ENCODE measurements at regions not wholly inside any gene's neighbourhood (a gene's known extent, or its start where the extent isn't known, plus 50 kb on each side); places are given as distances from the start of the nearest gene placed in this dataset.

GRCh38 chr2:67516899-67517530 is 119.9 kb downstream of the ETAA1 start:
- no peak for DNase-seq (ENCODE audit: low spot score)

DNA sequence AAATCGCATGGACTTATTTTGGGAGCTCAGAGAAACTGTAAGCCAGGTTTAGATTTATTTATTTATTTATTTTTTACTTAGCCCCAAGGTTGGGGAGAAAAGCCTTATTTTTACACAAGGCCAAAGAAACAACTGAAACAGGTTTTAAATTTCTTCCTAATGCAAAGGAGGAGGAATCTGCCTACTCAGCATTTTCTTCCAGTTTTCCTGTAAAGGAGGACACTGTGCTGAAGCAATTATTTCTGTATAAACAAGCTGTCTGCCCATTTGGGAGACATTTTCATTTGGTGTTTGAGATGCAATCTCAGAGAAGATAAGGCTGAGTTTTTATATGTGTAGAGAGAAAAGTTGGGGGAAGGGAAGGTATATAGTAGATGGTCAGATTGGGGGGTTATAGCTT is 125.0 kb downstream of the ETAA1 start:
- no peak for DNase-seq (ENCODE audit: low spot score)

DNA sequence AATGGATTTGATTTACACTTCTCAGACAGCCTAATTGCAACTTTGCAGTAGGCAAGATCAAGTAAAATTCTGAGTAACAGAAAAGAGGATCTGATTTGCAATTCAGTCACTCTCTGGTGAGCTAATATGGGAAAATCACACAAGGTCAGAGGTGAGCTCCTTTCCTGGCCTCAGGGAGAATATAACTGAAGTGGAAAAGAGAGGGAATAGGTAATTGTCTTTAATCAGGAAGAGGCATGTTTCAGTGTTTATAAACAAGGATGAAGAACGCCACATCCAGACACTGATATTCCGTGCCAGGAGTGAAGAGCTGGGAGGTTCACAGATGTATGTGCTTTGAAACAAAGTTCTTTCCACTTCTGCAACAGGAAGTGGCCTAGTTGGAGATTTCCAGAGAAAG is 127.1 kb downstream of the ETAA1 start:
- DNase-seq (ENCODE audit: low spot score): no peak

DNA sequence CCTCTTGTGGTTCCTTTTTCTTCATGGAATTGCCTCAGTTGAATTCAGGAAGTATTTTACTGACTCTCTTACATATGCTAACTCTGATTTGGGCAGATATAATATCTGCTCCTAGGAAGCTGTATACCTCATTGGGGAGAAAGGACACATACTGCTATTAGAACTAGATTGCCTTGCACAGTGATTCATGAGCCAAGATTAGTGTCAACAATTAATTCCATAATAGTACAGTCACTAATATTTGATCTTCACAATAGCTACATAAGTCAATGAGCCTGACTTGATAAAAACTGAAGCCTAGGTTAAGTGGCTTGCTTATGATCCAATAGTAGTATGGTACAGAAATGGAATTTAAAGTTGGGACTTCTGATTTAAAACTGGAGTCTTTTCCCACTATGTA is 127.6 kb downstream of the ETAA1 start:
- DNase-seq (ENCODE audit: low spot score): no peak

DNA sequence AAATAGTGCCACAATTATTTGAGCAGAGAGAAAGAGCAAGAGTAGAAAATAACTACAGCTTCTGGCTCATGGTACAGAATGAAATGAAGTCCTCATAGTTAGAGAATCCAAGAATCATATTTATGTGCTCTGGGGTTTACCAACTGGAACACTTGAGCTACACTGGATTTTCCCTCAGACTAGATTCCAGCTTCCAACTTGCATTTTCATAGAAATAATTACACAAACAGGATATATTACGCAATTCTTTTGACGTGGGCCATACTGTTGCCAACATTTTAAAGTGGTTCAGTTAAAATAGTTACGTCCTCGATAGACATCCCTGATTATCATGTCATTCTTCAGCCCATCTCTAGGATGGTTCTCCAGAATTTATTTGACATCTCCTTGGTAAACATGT is 129.2 kb downstream of the ETAA1 start:
- DNase-seq (ENCODE audit: low spot score): no peak

GRCh38 chr2:67528320-67528719 is 131.2 kb downstream of the ETAA1 start:
- no peak for DNase-seq (ENCODE audit: low spot score)

DNA sequence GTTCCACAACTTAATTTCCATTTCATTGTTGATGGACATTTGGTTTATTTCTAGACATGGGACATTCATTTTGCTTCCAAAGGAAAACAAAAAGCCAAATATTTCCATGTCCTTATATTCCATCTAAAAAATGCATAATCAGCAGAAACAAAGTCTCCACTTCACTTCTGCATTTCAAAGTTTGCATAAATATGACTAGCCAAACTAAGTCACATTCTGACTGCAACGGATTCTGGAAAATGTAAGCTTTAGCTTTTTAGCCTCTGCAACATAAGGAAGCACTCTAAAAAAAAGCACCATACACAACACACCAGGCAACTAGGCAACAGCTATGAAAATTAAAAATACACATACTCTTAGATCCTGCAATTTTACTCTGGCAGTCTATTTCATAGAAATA is 135.3 kb downstream of the ETAA1 start:
- no peak for DNase-seq (ENCODE audit: low spot score)

- DNase-seq (ENCODE audit: low spot score): no peak
Measured at GRCh38 chr2:67534745-67535144, 137.6 kb downstream of the ETAA1 start.

GRCh38 chr2:67540962-67541361 is 143.8 kb downstream of the ETAA1 start:
- DNase-seq (ENCODE audit: low spot score): no peak

GRCh38 chr2:67544286-67544685 is 147.2 kb downstream of the ETAA1 start:
- no peak for DNase-seq (ENCODE audit: low spot score)

GRCh38 chr2:67548317-67549201 is 151.4 kb downstream of the ETAA1 start:
- no peak for DNase-seq (ENCODE audit: low spot score)

GRCh38 chr2:67559156-67559555 is 162.0 kb downstream of the ETAA1 start:
- DNase-seq (ENCODE audit: low spot score): no peak

- no peak for DNase-seq (ENCODE audit: low spot score)
Measured at GRCh38 chr2:67560771-67561456, 163.8 kb downstream of the ETAA1 start.

- no peak for DNase-seq (ENCODE audit: low spot score)
Measured at GRCh38 chr2:67561457-67561965, 164.4 kb downstream of the ETAA1 start.

- no peak for DNase-seq (ENCODE audit: low spot score)
Measured at GRCh38 chr2:67564076-67564475, 166.9 kb downstream of the ETAA1 start.

GRCh38 chr2:67564626-67565025 is 167.5 kb downstream of the ETAA1 start:
- no peak for DNase-seq (ENCODE audit: low spot score)

DNA sequence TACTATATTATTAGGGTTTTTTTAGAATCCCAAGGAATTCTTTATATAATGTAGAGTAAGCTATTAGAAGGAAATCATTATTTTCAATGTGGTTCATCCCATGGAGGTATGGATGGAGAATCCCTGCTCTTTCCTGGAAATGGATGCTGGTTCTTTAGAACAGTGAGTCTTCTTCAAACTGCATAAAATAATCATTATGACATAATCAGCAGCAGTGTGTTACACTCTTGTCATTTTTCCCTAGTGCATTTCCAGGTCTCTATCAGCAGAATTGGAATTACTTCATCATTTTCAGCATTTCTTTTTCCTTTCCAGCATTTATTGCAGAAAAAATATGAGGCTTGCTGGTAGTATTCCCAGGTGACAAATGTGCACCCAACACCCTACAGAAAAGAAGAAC is 168.1 kb downstream of the ETAA1 start:
- DNase-seq (ENCODE audit: low spot score): no peak

DNA sequence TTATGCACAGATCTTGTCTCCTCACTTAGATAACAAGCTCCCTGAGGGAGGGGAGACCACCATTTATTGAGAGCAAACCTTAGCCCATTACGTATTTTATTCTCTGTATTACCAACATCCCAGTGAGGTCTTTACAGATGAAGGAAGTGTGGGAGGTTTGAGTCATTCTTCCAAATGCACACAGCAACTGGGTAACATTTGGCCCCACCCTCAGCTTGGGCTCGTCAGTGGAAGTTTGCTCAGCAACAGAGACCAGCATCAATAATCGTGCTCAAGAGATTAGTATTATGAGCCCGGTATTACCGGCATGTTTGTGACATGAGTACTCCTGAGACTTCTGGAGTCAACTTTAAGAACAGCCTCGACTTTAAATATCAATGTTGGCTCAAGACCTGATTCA is 168.6 kb downstream of the ETAA1 start:
- no peak for DNase-seq (ENCODE audit: low spot score)

DNA sequence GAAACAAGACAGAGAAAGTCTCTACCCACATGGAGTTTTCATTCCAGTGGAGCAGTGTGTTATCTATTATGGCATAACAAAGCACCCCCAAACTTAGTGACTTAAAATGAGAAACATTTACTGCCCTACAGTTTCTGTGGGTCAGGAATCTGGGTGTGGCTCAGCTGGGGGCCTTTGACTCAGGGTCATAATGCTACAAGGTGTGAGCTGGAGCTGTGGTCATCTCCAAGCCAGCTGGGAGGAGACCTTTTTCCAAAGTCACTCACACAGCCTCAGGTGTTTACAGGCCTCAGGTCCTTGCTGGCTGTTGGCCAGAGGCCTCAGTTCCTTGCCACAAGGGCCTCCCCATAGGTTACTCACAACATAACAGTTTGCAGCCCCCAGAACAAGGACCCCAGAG is 169.2 kb downstream of the ETAA1 start:
- DNase-seq (ENCODE audit: low spot score): no peak

DNA sequence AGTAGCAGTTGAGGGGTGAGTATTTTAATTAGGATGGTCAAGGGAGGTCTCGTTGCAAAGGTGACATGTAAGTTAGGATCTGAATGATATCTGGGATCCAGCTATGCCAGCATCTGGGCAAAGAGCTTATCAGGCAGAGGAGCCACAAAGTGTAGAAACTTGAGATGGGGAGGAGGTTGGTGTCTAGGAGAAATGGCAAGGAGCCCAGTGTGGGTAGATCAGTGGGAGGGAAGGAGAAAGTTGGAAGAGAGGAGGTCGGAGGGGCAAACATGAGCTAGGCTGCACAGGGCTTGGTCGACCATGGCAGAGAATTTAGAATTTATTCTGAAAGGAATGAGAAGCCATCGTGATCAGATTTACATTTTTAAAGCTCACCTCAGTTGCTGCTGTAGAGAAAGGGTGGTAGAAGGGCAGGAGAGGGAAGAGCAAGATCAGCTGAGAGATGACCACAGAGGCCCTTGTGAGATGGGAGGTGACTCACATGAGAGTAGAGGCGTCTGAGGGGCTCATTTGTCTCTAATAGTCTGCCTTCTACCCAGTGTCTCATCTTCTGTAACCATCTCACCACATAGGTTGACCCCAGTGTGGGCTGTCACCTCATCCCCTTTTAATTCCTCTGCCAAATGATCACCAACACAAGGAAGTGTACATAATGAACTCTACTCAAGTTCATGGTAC is 170.0 kb downstream of the ETAA1 start:
- no peak for DNase-seq (ENCODE audit: low spot score)

GRCh38 chr2:67567886-67568285 is 170.8 kb downstream of the ETAA1 start:
- DNase-seq (ENCODE audit: low spot score): no peak

DNA sequence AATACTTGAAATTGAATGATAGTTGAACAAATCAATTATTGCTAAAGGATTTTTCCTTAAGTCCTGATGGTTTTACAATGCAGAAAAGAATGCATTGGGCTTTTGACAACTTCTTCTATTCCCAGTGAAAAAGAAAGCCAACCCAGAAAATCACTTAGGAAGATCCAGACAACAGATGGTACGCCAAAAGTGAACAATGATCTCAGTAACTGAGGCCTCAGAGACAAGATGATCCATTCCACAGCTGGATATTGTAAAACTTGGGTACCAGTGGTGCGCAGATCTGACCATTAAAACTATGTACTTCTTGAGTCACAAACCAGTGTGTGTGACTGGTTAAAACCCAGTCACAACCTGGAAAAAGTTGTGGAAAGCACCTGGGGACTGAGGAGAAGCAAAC is 173.5 kb downstream of the ETAA1 start:
- DNase-seq (ENCODE audit: low spot score): no peak
